ENCODE measurements at regions not wholly inside any gene's neighbourhood (a gene's known extent, or its start where the extent isn't known, plus 50 kb on each side); places are given as distances from the start of the nearest gene placed in this dataset.
"Not testable (repeated sequence)": the region's sequence is repeated elsewhere in the genome, so short reads cannot be mapped to it uniquely, and the experiment has no call there.

- TF ChIP-seq, protein P1, sequence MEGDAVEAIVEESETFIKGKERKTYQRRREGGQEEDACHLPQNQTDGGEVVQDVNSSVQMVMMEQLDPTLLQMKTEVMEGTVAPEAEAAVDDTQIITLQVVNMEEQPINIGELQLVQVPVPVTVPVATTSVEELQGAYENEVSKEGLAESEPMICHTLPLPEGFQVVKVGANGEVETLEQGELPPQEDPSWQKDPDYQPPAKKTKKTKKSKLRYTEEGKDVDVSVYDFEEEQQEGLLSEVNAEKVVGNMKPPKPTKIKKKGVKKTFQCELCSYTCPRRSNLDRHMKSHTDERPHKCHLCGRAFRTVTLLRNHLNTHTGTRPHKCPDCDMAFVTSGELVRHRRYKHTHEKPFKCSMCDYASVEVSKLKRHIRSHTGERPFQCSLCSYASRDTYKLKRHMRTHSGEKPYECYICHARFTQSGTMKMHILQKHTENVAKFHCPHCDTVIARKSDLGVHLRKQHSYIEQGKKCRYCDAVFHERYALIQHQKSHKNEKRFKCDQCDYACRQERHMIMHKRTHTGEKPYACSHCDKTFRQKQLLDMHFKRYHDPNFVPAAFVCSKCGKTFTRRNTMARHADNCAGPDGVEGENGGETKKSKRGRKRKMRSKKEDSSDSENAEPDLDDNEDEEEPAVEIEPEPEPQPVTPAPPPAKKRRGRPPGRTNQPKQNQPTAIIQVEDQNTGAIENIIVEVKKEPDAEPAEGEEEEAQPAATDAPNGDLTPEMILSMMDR (conservative IDR thresholded peaks at IDR 0.05), result not testable (repeated sequence)
- TF ChIP-seq ZFX (IDR thresholded peaks at IDR 0.05), result not testable (repeated sequence)
These were observed 192.8 kb downstream of the MAGEB17 start for GRCh38 chrX:16360056-16360455.
